ENCODE measurements at regions not wholly inside any gene's neighbourhood (a gene's known extent, or its start where the extent isn't known, plus 50 kb on each side); places are given as distances from the start of the nearest gene placed in this dataset.

DNA sequence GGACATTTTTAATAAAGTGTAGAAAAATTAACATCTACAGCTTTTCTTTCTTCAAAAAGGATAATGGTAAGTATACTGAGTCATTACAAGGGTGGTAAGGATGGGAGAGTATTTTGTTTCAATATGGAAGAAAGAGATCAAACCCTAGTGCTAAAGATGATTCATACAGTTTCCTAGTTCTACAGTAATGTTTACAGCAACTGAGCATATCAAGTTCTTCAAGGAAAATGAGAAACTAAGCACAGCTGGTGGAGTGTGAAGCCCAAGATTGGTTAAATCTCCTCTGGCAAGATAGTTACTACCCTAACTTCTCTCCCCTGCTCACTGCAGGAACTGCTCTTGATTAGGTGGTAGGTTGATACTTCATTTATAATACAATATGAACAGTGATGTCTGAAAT lies 467.5 kb downstream of the XIRP2 start:
- TF ChIP-seq EZH2 (IDR thresholded peaks at IDR 0.05; ENCODE audit: insufficient read depth, poor library complexity, severe bottlenecking), result no peak
- TF ChIP-seq EZH2phosphoT487 (IDR thresholded peaks at IDR 0.05; ENCODE audit: insufficient read depth, low read depth), result no peak

Data from GM23248 (cell line).